PC-3 (cell line): ENCODE measurements at regions not wholly inside any gene's neighbourhood (a gene's known extent, or its start where the extent isn't known, plus 50 kb on each side); places are given as distances from the start of the nearest gene placed in this dataset.

Experiments
- EZH2 ChIP-seq: fragments of 300-600 bp; sonication (generic); IDR thresholded peaks from one replicate; pipeline ENCODE4 v1.6.1; 2017; ENCODE audit warnings: antibody characterized with exemption, mild to moderate bottlenecking, low read length; ENCODE audit not compliant: unreplicated experiment
- EZH2phosphoT487 ChIP-seq: fragments of 300-600 bp; sonication (generic); IDR thresholded peaks from 2 replicates; pipeline ENCODE4 v1.6.1; 2018; ENCODE audit warnings: mild to moderate bottlenecking, antibody characterized with exemption, low read length, borderline replicate concordance
- TF ChIP-seq, protein P1 (sequence below): fragments of 300-600 bp; sonication (generic); conservative IDR thresholded peaks from 2 replicates; pipeline ENCODE4 v1.5.1; 2017; ENCODE audit warnings: antibody characterized with exemption, low read depth, mild to moderate bottlenecking, low read length

GRCh38 chr18:30280186-30280585, 762.4 kb downstream of the DSC3 start:
- no peak for TF ChIP-seq EZH2
- TF ChIP-seq, protein P1, sequence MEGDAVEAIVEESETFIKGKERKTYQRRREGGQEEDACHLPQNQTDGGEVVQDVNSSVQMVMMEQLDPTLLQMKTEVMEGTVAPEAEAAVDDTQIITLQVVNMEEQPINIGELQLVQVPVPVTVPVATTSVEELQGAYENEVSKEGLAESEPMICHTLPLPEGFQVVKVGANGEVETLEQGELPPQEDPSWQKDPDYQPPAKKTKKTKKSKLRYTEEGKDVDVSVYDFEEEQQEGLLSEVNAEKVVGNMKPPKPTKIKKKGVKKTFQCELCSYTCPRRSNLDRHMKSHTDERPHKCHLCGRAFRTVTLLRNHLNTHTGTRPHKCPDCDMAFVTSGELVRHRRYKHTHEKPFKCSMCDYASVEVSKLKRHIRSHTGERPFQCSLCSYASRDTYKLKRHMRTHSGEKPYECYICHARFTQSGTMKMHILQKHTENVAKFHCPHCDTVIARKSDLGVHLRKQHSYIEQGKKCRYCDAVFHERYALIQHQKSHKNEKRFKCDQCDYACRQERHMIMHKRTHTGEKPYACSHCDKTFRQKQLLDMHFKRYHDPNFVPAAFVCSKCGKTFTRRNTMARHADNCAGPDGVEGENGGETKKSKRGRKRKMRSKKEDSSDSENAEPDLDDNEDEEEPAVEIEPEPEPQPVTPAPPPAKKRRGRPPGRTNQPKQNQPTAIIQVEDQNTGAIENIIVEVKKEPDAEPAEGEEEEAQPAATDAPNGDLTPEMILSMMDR = no peak
- TF ChIP-seq EZH2phosphoT487 = no peak
